Spinal cord (tissue), 9 donors: ENCODE measurements at regions not wholly inside any gene's neighbourhood (a gene's known extent, or its start where the extent isn't known, plus 50 kb on each side); places are given as distances from the start of the nearest gene placed in this dataset.

Experiments
- DNase-seq, 6 donors: peaks; one replicate each; pipeline versions ENCODE4 v3.0.0 to v3.0.0-alpha.2; 2013 to 2015; ENCODE audit warnings: low spot score in 6 of 6, low read depth in 4 of 6
- H3K27ac ChIP-seq: one replicate; pipeline ENCODE4 v1.5.1; 2013; ENCODE audit warnings: low read depth, low read length, control low read depth
- H3K27me3 ChIP-seq: one replicate; pipeline ENCODE4 v1.6.1; 2013; ENCODE audit warnings: low read length; ENCODE audit not compliant: control insufficient read depth, insufficient read depth
- H3K36me3 ChIP-seq: one replicate; pipeline ENCODE4 v1.6.1; 2013; ENCODE audit warnings: low read length; ENCODE audit not compliant: control insufficient read depth, insufficient read depth
- H3K4me1 ChIP-seq: one replicate; pipeline ENCODE4 v1.6.1; 2013; ENCODE audit warnings: low read length; ENCODE audit not compliant: control insufficient read depth, insufficient read depth
- H3K4me3 ChIP-seq: one replicate; pipeline ENCODE4 v1.5.1; 2013; ENCODE audit warnings: low read depth, low read length, control low read depth
- H3K9me3 ChIP-seq: one replicate; pipeline ENCODE4 v1.6.1; 2013; ENCODE audit warnings: low read length; ENCODE audit not compliant: control insufficient read depth, insufficient read depth
- WGBS: methylation state at CpG from one replicate; pipeline ENCODE4 v1.1.5; 2013; ENCODE audit warnings: missing lambda C conversion rate; ENCODE audit not compliant: insufficient coverage; 5-methylcytosine and 5-hydroxymethylcytosine counted together
- donor health status: healthy.

DNA sequence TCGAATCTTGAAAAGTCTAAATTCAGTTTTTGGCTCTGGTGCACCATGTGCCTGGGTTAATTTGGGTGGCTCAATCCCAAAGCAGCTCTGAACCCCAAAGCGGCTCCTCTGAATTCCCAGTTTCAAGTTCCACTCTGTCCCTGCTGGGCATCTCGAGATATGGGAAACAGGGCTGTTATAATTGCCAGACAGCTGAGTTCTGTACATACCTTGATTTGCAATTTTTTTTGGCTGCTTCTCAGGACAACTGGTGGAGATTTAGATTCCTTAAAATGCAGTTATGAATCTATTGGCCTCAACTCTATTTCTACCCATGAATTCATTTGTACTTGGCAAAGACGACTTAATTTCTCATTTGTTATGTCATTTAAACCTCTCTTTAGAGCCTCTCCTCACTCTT, 808.5 kb downstream of the TLE4 start:
- Histone ChIP-seq H3K4me1 (no peaks in the 10 kb centered on the region), H3K4me3 (no peak overlapping the region), H3K27ac (no peak overlapping the region), H3K36me3 (no peaks in the 10 kb centered on the region), H3K9me3 (no peaks in the 10 kb centered on the region), H3K27me3 (no peaks in the 10 kb centered on the region)
- peak in 1 of 6 donors; percentile 51 for DNase-seq
- WGBS, result 86% methylated on average over 4 of the region's 4 CpGs

DNA sequence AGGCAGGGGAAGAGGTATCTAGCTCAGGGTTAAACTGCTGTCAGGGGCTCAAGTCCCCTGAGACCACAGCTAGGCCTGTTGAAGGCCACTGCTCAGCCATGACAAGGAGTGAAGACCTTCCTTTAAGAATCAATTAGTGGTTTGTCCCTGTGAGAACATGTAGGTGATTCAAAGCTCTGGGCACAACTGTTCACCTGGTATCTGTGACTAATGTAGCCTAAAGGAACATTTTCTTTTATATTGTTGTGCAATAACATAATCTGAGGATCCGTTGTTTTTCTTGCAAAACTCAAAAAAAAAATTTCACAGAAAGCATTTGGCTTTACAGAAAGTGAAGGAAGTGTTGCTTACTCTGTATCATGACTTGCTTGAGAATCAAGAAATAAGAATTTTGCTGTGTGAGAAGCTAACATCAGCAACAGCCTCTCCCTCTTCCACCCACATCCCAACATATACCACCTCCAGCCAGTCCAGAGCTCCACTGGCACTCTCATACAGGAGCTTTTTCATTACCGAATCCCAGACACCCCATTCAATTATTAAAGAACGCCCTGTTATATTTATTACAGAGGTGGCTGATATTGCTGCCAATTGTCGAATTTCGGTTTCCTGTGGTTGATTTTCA, 807.0 kb downstream of the TLE4 start:
- Histone ChIP-seq H3K4me3 (no peak overlapping the region), H3K27ac (no peak overlapping the region), H3K4me1 (no peaks in the 10 kb centered on the region), H3K27me3 (no peaks in the 10 kb centered on the region), H3K36me3 (no peaks in the 10 kb centered on the region), H3K9me3 (no peaks in the 10 kb centered on the region)
- peak in 1 of 6 donors; percentile 66 for DNase-seq
- WGBS, result no CpG with 5 or more reads among the region's 5 CpGs

DNA sequence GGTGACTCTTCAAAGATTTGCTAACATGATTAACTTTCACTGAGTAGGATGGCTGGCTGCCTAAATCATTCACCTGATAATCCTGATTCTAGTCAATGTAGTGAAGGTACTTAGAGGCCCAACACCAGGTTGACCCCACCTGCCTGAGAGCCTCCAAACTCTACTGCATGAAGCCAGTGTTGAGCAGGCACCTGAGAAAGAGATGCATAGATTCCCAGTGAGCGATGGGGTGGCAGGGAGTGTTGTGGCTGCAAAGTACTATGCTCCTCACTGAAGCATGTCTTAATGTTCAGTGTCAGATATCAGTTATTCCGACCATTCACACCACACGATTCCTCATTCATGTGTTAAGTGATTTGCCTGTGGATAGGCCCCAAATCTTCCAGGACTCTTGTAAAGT, 804.4 kb downstream of the TLE4 start:
- no peak for DNase-seq
- 80% methylated on average over 1 of the region's 3 CpGs for WGBS

DNA sequence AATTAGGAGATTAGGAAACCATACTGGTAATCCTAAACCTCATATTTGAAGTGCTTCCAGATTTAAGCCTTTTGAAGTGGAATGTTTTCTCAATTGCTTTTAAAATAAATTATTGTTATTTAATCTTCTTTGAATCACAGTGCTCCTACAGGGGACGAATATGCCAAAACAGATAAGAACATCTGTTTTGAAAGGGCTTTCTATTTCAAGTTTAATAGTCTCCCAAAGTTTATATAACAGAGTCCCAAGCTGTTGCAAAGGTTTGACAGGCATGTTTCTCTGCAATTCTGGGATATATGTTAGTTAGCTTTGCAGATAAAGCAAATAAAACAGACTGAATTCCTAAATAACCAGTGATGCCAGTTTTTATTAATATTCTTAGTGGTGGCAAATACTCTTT, 803.7 kb downstream of the TLE4 start:
- H3K4me3 ChIP-seq, result no peak overlapping the region
- no CpG with 5 or more reads among the region's 1 CpG for WGBS
- H3K36me3 ChIP-seq, result no peaks in the 10 kb centered on the region
- H3K9me3 ChIP-seq, result no peaks in the 10 kb centered on the region
- no peaks in the 10 kb centered on the region for H3K27me3 ChIP-seq
- no peak for DNase-seq
- H3K27ac ChIP-seq, result no peak overlapping the region
- no peaks in the 10 kb centered on the region for H3K4me1 ChIP-seq

More for the DNA sequence above, 804.4 kb downstream of the TLE4 start:
- Histone ChIP-seq H3K27ac (no peak overlapping the region), H3K36me3 (no peaks in the 10 kb centered on the region), H3K9me3 (no peaks in the 10 kb centered on the region), H3K27me3 (no peaks in the 10 kb centered on the region), H3K4me3 (no peak overlapping the region), H3K4me1 (no peaks in the 10 kb centered on the region)

DNA sequence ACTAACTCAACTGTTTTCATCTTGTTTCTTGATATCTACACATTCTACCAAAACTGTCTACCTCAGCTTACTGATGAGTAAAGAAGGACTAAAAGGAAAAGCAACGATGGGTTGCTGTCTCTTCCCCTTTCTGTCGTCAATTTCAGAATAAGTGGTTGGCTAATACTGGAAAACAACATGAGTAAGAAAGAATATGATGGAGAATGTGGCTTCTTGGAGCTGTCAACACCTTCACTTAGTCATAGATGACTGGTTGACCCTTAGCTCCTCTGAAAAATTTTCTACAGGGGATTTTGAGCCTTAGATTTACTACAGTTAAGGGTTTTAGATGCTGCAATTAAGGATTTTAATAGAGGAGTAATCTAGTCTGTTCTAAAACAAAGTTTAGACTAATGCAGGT, 797.9 kb downstream of the TLE4 start:
- Histone ChIP-seq H3K4me1 (no peaks in the 10 kb centered on the region), H3K27me3 (no peaks in the 10 kb centered on the region), H3K4me3 (no peak overlapping the region), H3K9me3 (no peaks in the 10 kb centered on the region), H3K27ac (no peak overlapping the region), H3K36me3 (no peaks in the 10 kb centered on the region)
- no peak for DNase-seq
- no CpG with 5 or more reads among the region's 2 CpGs for WGBS

DNA sequence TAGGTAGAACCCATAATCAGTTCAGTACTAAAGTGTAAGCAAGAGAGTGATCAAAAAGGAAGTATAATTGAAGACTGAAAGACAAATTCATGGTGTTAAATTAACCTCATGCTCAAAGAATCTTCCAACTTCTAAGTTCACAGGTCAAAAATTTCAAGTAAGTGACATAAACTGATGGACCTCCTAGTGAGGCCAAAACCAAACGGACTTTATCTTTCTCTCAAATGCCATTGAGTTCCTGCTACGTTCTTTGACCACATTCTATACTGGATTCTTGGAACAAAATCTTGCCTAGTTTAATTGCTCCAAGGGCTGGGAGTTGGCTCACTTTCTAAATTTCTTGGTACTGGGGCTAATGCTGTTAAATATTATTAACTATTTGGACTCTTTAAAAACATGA, 794.9 kb downstream of the TLE4 start:
- Histone ChIP-seq H3K36me3 (no peaks in the 10 kb centered on the region), H3K4me1 (no peaks in the 10 kb centered on the region), H3K9me3 (no peaks in the 10 kb centered on the region), H3K27ac (no peak overlapping the region), H3K4me3 (no peak overlapping the region), H3K27me3 (no peaks in the 10 kb centered on the region)
- DNase-seq, result no peak
- no CpG with 5 or more reads among the region's 2 CpGs for WGBS

DNA sequence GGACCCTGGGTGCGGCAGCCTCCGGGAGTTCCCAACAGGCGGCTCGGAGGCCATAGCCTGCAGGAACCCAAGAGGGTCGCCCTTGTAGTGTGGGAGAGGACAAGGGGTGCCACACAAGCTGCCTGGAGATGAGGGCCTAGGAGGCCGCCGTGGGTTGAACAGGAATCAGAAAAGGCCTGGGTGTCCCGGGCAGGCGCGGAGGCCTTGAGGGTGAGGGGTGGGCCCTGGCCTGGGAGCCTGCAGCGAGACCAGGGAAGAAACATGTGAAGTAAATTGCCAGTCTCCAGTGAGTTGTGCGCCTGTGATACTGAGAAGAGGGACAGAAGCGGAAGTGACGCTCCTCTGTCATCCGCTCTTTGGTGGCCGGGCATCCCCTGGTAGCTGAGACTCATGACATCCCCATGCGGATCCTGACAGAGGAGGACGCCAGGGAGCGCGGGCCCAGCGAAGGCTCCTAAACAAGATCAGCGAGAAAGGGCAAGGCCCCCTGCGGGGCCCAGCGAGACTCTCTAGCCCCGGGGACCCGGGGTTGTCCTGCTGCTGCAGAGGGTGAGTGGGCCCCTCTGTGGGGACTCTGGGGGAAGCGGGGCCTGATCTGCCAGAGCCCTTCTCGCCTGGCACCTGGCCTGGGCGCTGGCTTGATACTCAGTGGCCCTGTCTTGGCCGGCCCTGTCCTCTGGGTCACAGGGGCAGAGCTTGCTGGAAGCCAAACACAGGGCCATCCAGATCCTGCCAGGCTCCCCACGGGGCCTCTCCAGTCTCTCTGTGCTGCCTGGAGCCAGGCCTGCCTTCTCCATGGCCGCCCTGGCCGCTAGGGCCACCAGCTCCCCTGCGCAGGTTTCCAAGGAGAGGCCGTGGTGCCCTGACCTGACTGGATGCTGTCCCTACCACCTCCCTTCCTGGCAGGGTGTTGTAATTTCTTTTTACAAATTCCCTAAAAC, 788.4 kb downstream of the TLE4 start:
- H3K9me3 ChIP-seq, result no peaks in the 10 kb centered on the region
- no peak for DNase-seq
- no peak overlapping the region for H3K27ac ChIP-seq
- no peaks in the 10 kb centered on the region for H3K36me3 ChIP-seq
- 95% methylated on average over 35 of the region's 35 CpGs for WGBS
- H3K27me3 ChIP-seq, result no peaks in the 10 kb centered on the region
- no peak overlapping the region for H3K4me3 ChIP-seq
- H3K4me1 ChIP-seq, result no peaks in the 10 kb centered on the region

DNA sequence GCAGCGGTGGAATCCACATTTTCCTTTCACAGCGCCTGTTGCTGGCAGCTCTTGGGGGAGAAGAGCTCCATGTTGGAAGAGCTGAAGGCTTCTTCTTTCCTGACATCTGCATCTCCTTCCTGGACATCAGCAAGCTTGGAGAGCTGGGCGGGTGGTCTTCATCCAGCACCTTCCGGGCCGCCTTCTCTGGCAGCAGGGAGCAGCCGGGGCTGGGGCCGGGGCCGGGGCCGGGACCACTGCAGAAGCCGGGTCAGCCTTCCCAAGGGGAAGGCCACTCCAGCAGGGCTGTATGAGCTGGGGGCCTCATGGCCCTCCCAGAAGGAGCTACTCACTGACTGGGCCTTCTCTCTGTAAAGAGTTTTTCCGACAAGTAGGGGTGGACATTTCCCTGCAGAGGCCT, 787.5 kb downstream of the TLE4 start:
- H3K4me3 ChIP-seq, result no peak overlapping the region
- no peaks in the 10 kb centered on the region for H3K27me3 ChIP-seq
- no peaks in the 10 kb centered on the region for H3K4me1 ChIP-seq
- no peaks in the 10 kb centered on the region for H3K36me3 ChIP-seq
- 99% methylated on average over 9 of the region's 11 CpGs for WGBS
- H3K27ac ChIP-seq, result no peak overlapping the region
- DNase-seq, result no peak
- no peaks in the 10 kb centered on the region for H3K9me3 ChIP-seq

DNA sequence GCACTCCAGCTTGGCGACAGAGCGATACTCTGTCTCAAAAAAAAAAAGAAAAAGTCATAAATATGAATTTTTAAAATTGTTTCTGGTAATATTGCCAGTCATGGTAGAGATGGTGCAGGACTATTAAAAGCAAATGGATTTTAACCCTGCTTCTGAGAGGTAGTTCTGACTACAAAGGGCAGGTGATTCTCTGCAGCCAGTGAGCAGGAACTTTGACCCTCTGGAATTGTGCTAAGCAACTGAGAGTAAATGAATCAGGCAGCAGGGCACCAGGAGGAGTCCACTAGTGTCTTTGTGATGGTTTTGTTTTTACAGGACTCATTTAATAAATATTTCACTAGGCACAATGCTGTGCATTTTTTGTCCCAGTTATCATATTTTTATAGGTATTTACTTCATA, 781.2 kb downstream of the TLE4 start:
- no peak overlapping the region for H3K4me3 ChIP-seq
- H3K27me3 ChIP-seq, result no peaks in the 10 kb centered on the region
- H3K9me3 ChIP-seq, result no peaks in the 10 kb centered on the region
- DNase-seq, result no peak
- no peaks in the 10 kb centered on the region for H3K4me1 ChIP-seq
- H3K27ac ChIP-seq, result no peak overlapping the region
- H3K36me3 ChIP-seq, result no peaks in the 10 kb centered on the region
- WGBS, result no CpG with 5 or more reads among the region's 2 CpGs

DNA sequence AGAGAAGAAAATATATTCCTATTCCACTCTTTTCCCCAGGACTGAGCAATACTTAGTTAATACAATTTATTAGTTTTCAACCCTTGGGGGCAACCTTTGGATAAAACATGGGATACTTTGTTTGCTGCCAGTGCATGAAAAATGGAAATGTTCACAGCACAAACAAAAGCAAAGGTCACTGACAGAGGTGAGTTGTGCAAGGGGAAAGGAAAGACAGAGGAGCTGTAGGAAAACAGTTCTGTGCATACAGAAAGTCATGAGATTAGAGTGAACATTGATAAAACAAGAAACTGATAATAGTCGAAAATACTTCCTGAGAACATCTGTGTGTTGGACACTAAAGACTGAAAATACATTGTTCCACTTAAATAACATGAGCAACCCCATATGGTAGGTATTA, 779.8 kb downstream of the TLE4 start:
- no peak for DNase-seq
- Histone ChIP-seq H3K9me3 (no peaks in the 10 kb centered on the region), H3K4me3 (no peak overlapping the region), H3K4me1 (no peaks in the 10 kb centered on the region), H3K27ac (no peak overlapping the region), H3K27me3 (no peaks in the 10 kb centered on the region), H3K36me3 (no peaks in the 10 kb centered on the region)
- no CpG with 5 or more reads among the region's 1 CpG for WGBS
